GM12878 (cell line): ENCODE measurements at regions not wholly inside any gene's neighbourhood (a gene's known extent, or its start where the extent isn't known, plus 50 kb on each side); places are given as distances from the start of the nearest gene placed in this dataset.

Experiments
- ATAC-seq: fragments of 200-7000 bp; cut with Tn5 transposase; 3 replicates; pipeline ENCODE4 v1.9.1; 2020; ENCODE audit warnings: mild to moderate bottlenecking, moderate library complexity
- BruUV-seq: library from RNA; stranded (reverse); fragments of 400-500 nt; replicated peaks from 2 replicates; lab custom pipeline; 2021; lab: Mats Ljungman, UMichigan
- CTCF ChIA-PET: fragments of 300-600 bp; sonication (Branson Sonifier 250); formaldehyde crosslinking; extraction: SDS; loops from one replicate; lab custom pipeline; 2021; ENCODE audit warnings: inconsistent platforms; lab: Yijun Ruan, JAX
- POLR2A ChIA-PET: fragments of 350-600 bp; formaldehyde crosslinking; extraction: SDS; loops from one replicate; lab custom pipeline; 2021; ENCODE audit warnings: inconsistent platforms; lab: Charles Lee
- RAD21 ChIA-PET: fragments of 300-600 bp; sonication (Branson Sonifier 250); formaldehyde crosslinking; loops from one replicate; lab custom pipeline; 2023; ENCODE audit warnings: antibody characterized with exemption; ENCODE audit not compliant: unreplicated experiment; lab: Charles Lee
- SMC1A ChIA-PET: fragments of 300-600 bp; sonication (Branson Sonifier 250); formaldehyde crosslinking; loops from one replicate; lab custom pipeline; 2023; ENCODE audit not compliant: unreplicated experiment, uncharacterized antibody; lab: Charles Lee
- DNase-seq: peaks from one replicate; pipeline ENCODE4 v3.0.0-alpha.2; 2011; ENCODE audit warnings: low read depth, low spot score
- FAIRE-seq: peaks from 3 replicates; lab custom pipeline; 2011; peaks lifted over from hg19 to GRCh38; lab: Jason Lieb, UNC
- H2AFZ ChIP-seq: 2 replicates; pipeline ENCODE4 v1.6.0; 2011; ENCODE audit warnings: low read depth, low read length, control low read depth; ENCODE audit not compliant: control insufficient read depth
- H3K27ac ChIP-seq: 2 replicates; pipeline ENCODE4 v1.5.1; 2011; ENCODE audit warnings: control low read depth; ENCODE audit not compliant: control insufficient read depth, insufficient read depth
- H3K27me3 ChIP-seq, 2 experiments: replicated peaks in 1 of 2; 2 replicates each; pipeline versions ENCODE4 v1.6.0 to v1.6.1; 2011; ENCODE audit warnings: low read length in 1 of 2; ENCODE audit not compliant: control insufficient read depth in 2 of 2, insufficient read depth in 2 of 2
- H3K36me3 ChIP-seq, 2 experiments: 2 replicates each; pipeline ENCODE4 v1.5.1; 2011; ENCODE audit warnings: low read length in 1 of 2; ENCODE audit not compliant: control insufficient read depth in 2 of 2, insufficient read depth in 2 of 2
- H3K4me1 ChIP-seq: 2 replicates; pipeline ENCODE4 v1.6.1; 2011; ENCODE audit warnings: mild to moderate bottlenecking, low read length, moderate library complexity, mixed read lengths; ENCODE audit not compliant: control insufficient read depth, insufficient read depth
- H3K4me2 ChIP-seq: 2 replicates; pipeline ENCODE4 v1.6.0; 2011; ENCODE audit warnings: control low read depth; ENCODE audit not compliant: control insufficient read depth, insufficient read depth
- H3K4me3 ChIP-seq: fragments of 200-600 bp; sonication (generic); 2 replicates; pipeline ENCODE4 v1.5.1; 2016
- H3K79me2 ChIP-seq: 2 replicates; pipeline ENCODE4 v1.6.0; 2011; ENCODE audit warnings: low read length; ENCODE audit not compliant: control insufficient read depth, insufficient read depth
- H3K9ac ChIP-seq: 2 replicates; pipeline ENCODE4 v1.8.0; 2011; ENCODE audit warnings: low read length, control low read depth, mixed read lengths; ENCODE audit not compliant: control insufficient read depth, insufficient read depth
- H3K9me3 ChIP-seq: replicated peaks from 3 replicates; pipeline ENCODE4 v1.5.1; 2011; ENCODE audit warnings: mild to moderate bottlenecking, low read length; ENCODE audit not compliant: control insufficient read depth, insufficient read depth
- H4K20me1 ChIP-seq: 2 replicates; pipeline ENCODE4 v1.6.0; 2011; ENCODE audit not compliant: control insufficient read depth, insufficient read depth
- KAT2A ChIP-seq: conservative IDR thresholded peaks from 2 replicates; pipeline ENCODE4 v1.6.1; 2011; ENCODE audit warnings: low read depth, low read length; ENCODE audit not compliant: control insufficient read depth
- KLF5 ChIP-seq: fragments of 450-650 bp; IDR thresholded peaks from 2 replicates; pipeline ENCODE4 v1.6.1; 2014; ENCODE audit warnings: mild to moderate bottlenecking; ENCODE audit not compliant: partially characterized antibody
- MYB ChIP-seq: fragments of 150-350 bp; IDR thresholded peaks from 2 replicates; pipeline ENCODE4 v1.6.1; 2014; ENCODE audit warnings: mild to moderate bottlenecking, low read depth, low read length, borderline replicate concordance
- NFXL1 ChIP-seq: fragments of 450-650 bp; IDR thresholded peaks from 2 replicates; pipeline ENCODE4 v1.6.1; 2017; ENCODE audit warnings: antibody characterized with exemption, mild to moderate bottlenecking, borderline replicate concordance
- RB1 ChIP-seq: fragments of 450-650 bp; formaldehyde crosslinking; IDR thresholded peaks from 2 replicates; pipeline ENCODE4 v1.6.1; 2017; ENCODE audit warnings: mild to moderate bottlenecking, borderline replicate concordance
- SIN3A ChIP-seq: IDR thresholded peaks from 2 replicates; pipeline ENCODE4 v1.6.1; 2012; ENCODE audit warnings: low read depth, low read length, improper control_type of control experiment
- SMARCA5 ChIP-seq: fragments of 450-650 bp; IDR thresholded peaks from 2 replicates; pipeline ENCODE4 v1.6.1; 2017; ENCODE audit warnings: mild to moderate bottlenecking
- SRF ChIP-seq, 2 experiments: IDR thresholded peaks; 2 replicates each; pipeline ENCODE4 v1.6.1; 2011; ENCODE audit warnings: low read depth in 2 of 2, low read length in 2 of 2, mild to moderate bottlenecking in 1 of 2, moderate library complexity in 1 of 2
- ZZZ3 ChIP-seq: IDR thresholded peaks from 2 replicates; pipeline ENCODE4 v1.6.1; 2011; ENCODE audit warnings: low read depth; ENCODE audit not compliant: control insufficient read depth, insufficient read length
- WGBS: methylation state at CpG from one replicate; pipeline ENCODE4 v1.1.6; 2016; ENCODE audit warnings: low lambda C conversion rate; ENCODE audit not compliant: insufficient replicate concordance, insufficient coverage; ENCODE audit errors: missing lambda C conversion rate; 5-methylcytosine and 5-hydroxymethylcytosine counted together
- in situ Hi-C: fragments of 300-500 bp; cut with MboI; formaldehyde crosslinking; loops from 9 replicates; pipeline ENCODE4 v1.14.3; 2018; ENCODE audit warnings: mixed read lengths
- intact Hi-C: fragments of 100-400 bp; cut with micrococcal nuclease; formaldehyde crosslinking; loops from one replicate; pipeline ENCODE4 v1.14.2; 2022; ENCODE audit not compliant: unreplicated experiment
- TF ChIP-seq, protein P1 (sequence below): fragments of 450-650 bp; IDR thresholded peaks from 2 replicates; pipeline ENCODE4 v1.6.1; 2017; ENCODE audit warnings: mild to moderate bottlenecking, moderate library complexity
- TF ChIP-seq, protein P2 (sequence below): IDR thresholded peaks from 2 replicates; pipeline ENCODE4 v1.6.1; 2012; ENCODE audit warnings: mild to moderate bottlenecking, low read depth, low read length
- TF ChIP-seq, protein P3 (sequence below): IDR thresholded peaks from 2 replicates; pipeline ENCODE4 v1.6.1; 2012; ENCODE audit warnings: low read depth, low read length, improper control_type of control experiment

DNA sequence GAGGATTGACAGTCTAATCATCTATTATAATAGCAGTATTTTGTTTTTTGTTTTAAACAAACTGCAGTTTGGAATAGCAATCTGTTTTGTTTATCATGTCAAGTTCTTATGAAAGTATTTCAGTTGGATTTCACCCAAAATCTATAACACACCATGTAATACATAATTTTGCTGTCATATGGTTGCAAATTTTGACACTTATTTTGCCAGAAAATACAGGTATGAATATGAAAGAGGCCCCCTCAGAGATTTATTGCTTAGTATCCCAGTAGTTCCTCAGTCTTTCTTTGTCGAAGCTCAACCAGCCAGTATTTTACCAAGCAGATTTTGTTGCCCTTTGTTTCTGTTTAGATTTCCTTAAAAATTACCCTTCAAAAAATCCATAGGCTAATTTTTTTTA lies 317.5 kb upstream of the CXADR start (continued):
- TF ChIP-seq, protein P1, sequence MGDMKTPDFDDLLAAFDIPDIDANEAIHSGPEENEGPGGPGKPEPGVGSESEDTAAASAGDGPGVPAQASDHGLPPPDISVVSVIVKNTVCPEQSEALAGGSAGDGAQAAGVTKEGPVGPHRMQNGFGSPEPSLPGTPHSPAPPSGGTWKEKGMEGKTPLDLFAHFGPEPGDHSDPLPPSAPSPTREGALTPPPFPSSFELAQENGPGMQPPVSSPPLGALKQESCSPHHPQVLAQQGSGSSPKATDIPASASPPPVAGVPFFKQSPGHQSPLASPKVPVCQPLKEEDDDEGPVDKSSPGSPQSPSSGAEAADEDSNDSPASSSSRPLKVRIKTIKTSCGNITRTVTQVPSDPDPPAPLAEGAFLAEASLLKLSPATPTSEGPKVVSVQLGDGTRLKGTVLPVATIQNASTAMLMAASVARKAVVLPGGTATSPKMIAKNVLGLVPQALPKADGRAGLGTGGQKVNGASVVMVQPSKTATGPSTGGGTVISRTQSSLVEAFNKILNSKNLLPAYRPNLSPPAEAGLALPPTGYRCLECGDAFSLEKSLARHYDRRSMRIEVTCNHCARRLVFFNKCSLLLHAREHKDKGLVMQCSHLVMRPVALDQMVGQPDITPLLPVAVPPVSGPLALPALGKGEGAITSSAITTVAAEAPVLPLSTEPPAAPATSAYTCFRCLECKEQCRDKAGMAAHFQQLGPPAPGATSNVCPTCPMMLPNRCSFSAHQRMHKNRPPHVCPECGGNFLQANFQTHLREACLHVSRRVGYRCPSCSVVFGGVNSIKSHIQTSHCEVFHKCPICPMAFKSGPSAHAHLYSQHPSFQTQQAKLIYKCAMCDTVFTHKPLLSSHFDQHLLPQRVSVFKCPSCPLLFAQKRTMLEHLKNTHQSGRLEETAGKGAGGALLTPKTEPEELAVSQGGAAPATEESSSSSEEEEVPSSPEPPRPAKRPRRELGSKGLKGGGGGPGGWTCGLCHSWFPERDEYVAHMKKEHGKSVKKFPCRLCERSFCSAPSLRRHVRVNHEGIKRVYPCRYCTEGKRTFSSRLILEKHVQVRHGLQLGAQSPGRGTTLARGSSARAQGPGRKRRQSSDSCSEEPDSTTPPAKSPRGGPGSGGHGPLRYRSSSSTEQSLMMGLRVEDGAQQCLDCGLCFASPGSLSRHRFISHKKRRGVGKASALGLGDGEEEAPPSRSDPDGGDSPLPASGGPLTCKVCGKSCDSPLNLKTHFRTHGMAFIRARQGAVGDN: no peak
- TF ChIP-seq MYB (no peak), SRF (IDR thresholded peaks at IDR 0.05; ENCODE audit: low read depth in 2 of 2, low read length in 2 of 2) (no peak), KAT2A (no peak)

DNA sequence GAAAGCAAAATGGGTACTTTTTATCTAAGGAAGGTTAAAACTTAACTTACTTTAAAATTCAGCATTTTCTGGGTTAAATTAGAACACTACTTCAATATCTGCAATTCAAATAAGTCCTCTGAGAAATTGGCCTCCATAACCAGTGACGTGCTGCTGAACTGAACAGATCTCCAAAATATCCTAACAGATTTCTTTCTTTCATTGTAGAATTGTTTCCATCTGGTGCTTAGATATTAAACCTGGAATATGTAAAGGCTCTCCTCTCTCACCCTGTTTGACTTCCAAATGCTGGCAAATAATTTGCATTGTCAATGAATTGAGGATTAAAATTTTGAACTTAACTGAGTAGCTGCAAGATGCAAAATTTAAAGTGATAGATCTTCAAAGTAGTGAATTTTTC lies 316.9 kb upstream of the CXADR start:
- ATAC-seq (no peak), DNase-seq (no peak), FAIRE-seq (no peak)
- no peak overlapping the region for H3K4me3 ChIP-seq
- TF ChIP-seq ZZZ3 (no peak), RB1 (no peak), KLF5 (no peak), NFXL1 (no peak), SIN3A (no peak), SMARCA5 (no peak)
- TF ChIP-seq, protein P2, sequence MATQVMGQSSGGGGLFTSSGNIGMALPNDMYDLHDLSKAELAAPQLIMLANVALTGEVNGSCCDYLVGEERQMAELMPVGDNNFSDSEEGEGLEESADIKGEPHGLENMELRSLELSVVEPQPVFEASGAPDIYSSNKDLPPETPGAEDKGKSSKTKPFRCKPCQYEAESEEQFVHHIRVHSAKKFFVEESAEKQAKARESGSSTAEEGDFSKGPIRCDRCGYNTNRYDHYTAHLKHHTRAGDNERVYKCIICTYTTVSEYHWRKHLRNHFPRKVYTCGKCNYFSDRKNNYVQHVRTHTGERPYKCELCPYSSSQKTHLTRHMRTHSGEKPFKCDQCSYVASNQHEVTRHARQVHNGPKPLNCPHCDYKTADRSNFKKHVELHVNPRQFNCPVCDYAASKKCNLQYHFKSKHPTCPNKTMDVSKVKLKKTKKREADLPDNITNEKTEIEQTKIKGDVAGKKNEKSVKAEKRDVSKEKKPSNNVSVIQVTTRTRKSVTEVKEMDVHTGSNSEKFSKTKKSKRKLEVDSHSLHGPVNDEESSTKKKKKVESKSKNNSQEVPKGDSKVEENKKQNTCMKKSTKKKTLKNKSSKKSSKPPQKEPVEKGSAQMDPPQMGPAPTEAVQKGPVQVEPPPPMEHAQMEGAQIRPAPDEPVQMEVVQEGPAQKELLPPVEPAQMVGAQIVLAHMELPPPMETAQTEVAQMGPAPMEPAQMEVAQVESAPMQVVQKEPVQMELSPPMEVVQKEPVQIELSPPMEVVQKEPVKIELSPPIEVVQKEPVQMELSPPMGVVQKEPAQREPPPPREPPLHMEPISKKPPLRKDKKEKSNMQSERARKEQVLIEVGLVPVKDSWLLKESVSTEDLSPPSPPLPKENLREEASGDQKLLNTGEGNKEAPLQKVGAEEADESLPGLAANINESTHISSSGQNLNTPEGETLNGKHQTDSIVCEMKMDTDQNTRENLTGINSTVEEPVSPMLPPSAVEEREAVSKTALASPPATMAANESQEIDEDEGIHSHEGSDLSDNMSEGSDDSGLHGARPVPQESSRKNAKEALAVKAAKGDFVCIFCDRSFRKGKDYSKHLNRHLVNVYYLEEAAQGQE: no peak
- TF ChIP-seq, protein P3, sequence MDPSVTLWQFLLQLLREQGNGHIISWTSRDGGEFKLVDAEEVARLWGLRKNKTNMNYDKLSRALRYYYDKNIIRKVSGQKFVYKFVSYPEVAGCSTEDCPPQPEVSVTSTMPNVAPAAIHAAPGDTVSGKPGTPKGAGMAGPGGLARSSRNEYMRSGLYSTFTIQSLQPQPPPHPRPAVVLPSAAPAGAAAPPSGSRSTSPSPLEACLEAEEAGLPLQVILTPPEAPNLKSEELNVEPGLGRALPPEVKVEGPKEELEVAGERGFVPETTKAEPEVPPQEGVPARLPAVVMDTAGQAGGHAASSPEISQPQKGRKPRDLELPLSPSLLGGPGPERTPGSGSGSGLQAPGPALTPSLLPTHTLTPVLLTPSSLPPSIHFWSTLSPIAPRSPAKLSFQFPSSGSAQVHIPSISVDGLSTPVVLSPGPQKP: no peak
- CTCF ChIA-PET: no interaction called here
- H3K27me3 ChIP-seq: no peaks in the 10 kb centered on the region
- H4K20me1 ChIP-seq: no peaks in the 10 kb centered on the region
- H3K9ac ChIP-seq: no peak overlapping the region
- BruUV-seq: no TSS peak
- no peak overlapping the region for H2AFZ ChIP-seq
- no peak overlapping the region for H3K27ac ChIP-seq
- no peaks in the 10 kb centered on the region for H3K36me3 ChIP-seq
- RAD21 ChIA-PET: no interaction called here
- POLR2A ChIA-PET: no interaction called here
- H3K4me1 ChIP-seq: no peaks in the 10 kb centered on the region
- intact Hi-C loops (no loop called here), in situ Hi-C loops (no loop called here)
- SMC1A ChIA-PET: no interaction called here
- H3K79me2 ChIP-seq: no peaks in the 10 kb centered on the region
- H3K4me2 ChIP-seq: no peak overlapping the region
- 6% methylated on average over 1 of the region's 1 CpG for WGBS
- no peaks in the 10 kb centered on the region; the same call in 2 of the 3 replicates for H3K9me3 ChIP-seq
